IMR-90 (cell line): ENCODE measurements at regions not wholly inside any gene's neighbourhood (a gene's known extent, or its start where the extent isn't known, plus 50 kb on each side); places are given as distances from the start of the nearest gene placed in this dataset.

Experiments
- BHLHE40 ChIP-seq: fragments of 150-350 bp; IDR thresholded peaks from 2 replicates; pipeline ENCODE4 v1.6.1; 2016; ENCODE audit warnings: mild to moderate bottlenecking, low read depth, low read length
- CEBPB ChIP-seq: IDR thresholded peaks from 2 replicates; pipeline ENCODE4 v1.6.1; 2012; ENCODE audit warnings: low read depth, low read length, improper control_type of control experiment
- MAFK ChIP-seq: IDR thresholded peaks from 2 replicates; pipeline ENCODE4 v1.6.1; 2012; ENCODE audit warnings: low read depth, low read length, improper control_type of control experiment
- MAZ ChIP-seq: IDR thresholded peaks from 2 replicates; pipeline ENCODE4 v1.6.1; 2012; ENCODE audit warnings: low read depth, mild to moderate bottlenecking, low read length, improper control_type of control experiment, moderate library complexity, borderline replicate concordance
- MXI1 ChIP-seq: IDR thresholded peaks from 2 replicates; pipeline ENCODE4 v1.6.1; 2012; ENCODE audit warnings: low read depth, mild to moderate bottlenecking, low read length, moderate library complexity, borderline replicate concordance
- NFE2L2 ChIP-seq: fragments of 150-350 bp; IDR thresholded peaks from 2 replicates; pipeline ENCODE4 v1.6.1; 2016; ENCODE audit warnings: low read depth, mild to moderate bottlenecking, low read length
- POLR2A ChIP-seq: IDR thresholded peaks from 2 replicates; pipeline ENCODE4 v1.6.1; 2012; ENCODE audit warnings: mild to moderate bottlenecking, low read depth, low read length
- RAD21 ChIP-seq: IDR thresholded peaks from 2 replicates; pipeline ENCODE4 v1.6.1; 2012; ENCODE audit warnings: low read length, improper control_type of control experiment
- RCOR1 ChIP-seq: IDR thresholded peaks from 2 replicates; pipeline ENCODE4 v1.6.1; 2012; ENCODE audit warnings: mild to moderate bottlenecking, low read length, improper control_type of control experiment; ENCODE audit not compliant: insufficient replicate concordance
- RFX5 ChIP-seq: IDR thresholded peaks from 2 replicates; pipeline ENCODE4 v1.8.0; 2012; ENCODE audit warnings: low read depth, mild to moderate bottlenecking, low read length, moderate library complexity
- SMC3 ChIP-seq: fragments of 150-350 bp; IDR thresholded peaks from 2 replicates; pipeline ENCODE4 v1.6.1; 2016; ENCODE audit warnings: low read depth, mild to moderate bottlenecking, antibody characterized with exemption, low read length, moderate library complexity
- TF ChIP-seq, protein P1 (sequence below): conservative IDR thresholded peaks from 2 replicates; pipeline ENCODE4 v1.5.1; 2012; ENCODE audit warnings: mild to moderate bottlenecking, low read depth, low read length, improper control_type of control experiment
- TF ChIP-seq, protein P2 (sequence below): fragments of 150-350 bp; IDR thresholded peaks from 2 replicates; pipeline ENCODE4 v1.6.1; 2017; ENCODE audit warnings: mild to moderate bottlenecking, antibody characterized with exemption, low read length, low read depth
- TF ChIP-seq, protein P3 (sequence below): fragments of 150-350 bp; IDR thresholded peaks from 2 replicates; pipeline ENCODE4 v1.6.1; 2016; ENCODE audit warnings: low read depth, mild to moderate bottlenecking, low read length, moderate library complexity, borderline replicate concordance

DNA sequence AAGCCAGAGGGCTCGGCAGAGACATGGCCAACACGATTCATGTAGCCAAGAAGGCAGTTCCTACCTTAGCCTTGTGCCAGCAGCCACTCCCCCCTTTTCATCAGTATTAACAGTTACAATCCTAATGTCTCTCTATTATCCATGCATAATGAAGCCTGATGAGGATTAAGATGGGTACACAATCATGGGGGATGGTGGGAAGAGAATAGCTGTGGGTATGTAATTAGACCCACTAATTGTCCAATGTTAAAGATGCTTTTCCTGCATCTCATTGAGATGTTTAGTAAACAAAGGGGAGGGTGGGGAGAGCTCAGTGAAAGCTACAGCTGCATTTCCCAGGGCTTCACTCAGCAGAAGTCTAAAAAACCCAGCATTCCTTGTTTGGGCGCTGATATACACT lies 70.4 kb upstream of the CMKLR1 start:
- TF ChIP-seq POLR2A (no peak), NFE2L2 (no peak), CEBPB (no peak), SMC3 (no peak), MXI1 (no peak), RAD21 (no peak), MAZ (no peak), RFX5 (no peak), BHLHE40 (no peak), MAFK (no peak), RCOR1 (no peak)
- TF ChIP-seq, protein P1, sequence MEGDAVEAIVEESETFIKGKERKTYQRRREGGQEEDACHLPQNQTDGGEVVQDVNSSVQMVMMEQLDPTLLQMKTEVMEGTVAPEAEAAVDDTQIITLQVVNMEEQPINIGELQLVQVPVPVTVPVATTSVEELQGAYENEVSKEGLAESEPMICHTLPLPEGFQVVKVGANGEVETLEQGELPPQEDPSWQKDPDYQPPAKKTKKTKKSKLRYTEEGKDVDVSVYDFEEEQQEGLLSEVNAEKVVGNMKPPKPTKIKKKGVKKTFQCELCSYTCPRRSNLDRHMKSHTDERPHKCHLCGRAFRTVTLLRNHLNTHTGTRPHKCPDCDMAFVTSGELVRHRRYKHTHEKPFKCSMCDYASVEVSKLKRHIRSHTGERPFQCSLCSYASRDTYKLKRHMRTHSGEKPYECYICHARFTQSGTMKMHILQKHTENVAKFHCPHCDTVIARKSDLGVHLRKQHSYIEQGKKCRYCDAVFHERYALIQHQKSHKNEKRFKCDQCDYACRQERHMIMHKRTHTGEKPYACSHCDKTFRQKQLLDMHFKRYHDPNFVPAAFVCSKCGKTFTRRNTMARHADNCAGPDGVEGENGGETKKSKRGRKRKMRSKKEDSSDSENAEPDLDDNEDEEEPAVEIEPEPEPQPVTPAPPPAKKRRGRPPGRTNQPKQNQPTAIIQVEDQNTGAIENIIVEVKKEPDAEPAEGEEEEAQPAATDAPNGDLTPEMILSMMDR: no peak
- TF ChIP-seq, protein P2, sequence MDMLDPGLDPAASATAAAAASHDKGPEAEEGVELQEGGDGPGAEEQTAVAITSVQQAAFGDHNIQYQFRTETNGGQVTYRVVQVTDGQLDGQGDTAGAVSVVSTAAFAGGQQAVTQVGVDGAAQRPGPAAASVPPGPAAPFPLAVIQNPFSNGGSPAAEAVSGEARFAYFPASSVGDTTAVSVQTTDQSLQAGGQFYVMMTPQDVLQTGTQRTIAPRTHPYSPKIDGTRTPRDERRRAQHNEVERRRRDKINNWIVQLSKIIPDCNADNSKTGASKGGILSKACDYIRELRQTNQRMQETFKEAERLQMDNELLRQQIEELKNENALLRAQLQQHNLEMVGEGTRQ: no peak
- TF ChIP-seq, protein P3, sequence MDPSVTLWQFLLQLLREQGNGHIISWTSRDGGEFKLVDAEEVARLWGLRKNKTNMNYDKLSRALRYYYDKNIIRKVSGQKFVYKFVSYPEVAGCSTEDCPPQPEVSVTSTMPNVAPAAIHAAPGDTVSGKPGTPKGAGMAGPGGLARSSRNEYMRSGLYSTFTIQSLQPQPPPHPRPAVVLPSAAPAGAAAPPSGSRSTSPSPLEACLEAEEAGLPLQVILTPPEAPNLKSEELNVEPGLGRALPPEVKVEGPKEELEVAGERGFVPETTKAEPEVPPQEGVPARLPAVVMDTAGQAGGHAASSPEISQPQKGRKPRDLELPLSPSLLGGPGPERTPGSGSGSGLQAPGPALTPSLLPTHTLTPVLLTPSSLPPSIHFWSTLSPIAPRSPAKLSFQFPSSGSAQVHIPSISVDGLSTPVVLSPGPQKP: no peak
